RWPE2 (cell line): ENCODE measurements at regions not wholly inside any gene's neighbourhood (a gene's known extent, or its start where the extent isn't known, plus 50 kb on each side); places are given as distances from the start of the nearest gene placed in this dataset.

Experiments used
- ATAC-seq: fragments of 200-7000 bp; cut with Tn5 transposase; 3 replicates; pipeline ENCODE4 v1.9.1; 2021; ENCODE audit warnings: low read depth
- DNase-seq: peaks from one replicate; pipeline ENCODE4 v3.0.0-alpha.2; 2020; ENCODE audit warnings: low spot score
- H3K27ac ChIP-seq: fragments of 450-650 bp; 2 replicates; pipeline ENCODE4 v1.5.1; 2017; ENCODE audit warnings: mild to moderate bottlenecking; ENCODE audit not compliant: poor library complexity, severe bottlenecking
- H3K27me3 ChIP-seq: fragments of 250-450 bp; sonication (Bioruptor Pico); 2 replicates; pipeline ENCODE4 v1.5.1; 2021; ENCODE audit warnings: mild to moderate bottlenecking, moderate library complexity; ENCODE audit not compliant: insufficient read depth, poor library complexity, severe bottlenecking
- H3K36me3 ChIP-seq: fragments of 250-450 bp; sonication (Bioruptor Pico); 2 replicates; pipeline ENCODE4 v1.5.1; 2020; ENCODE audit warnings: low read depth, mild to moderate bottlenecking, moderate library complexity
- H3K4me1 ChIP-seq: fragments of 250-450 bp; sonication (Bioruptor Pico); 2 replicates; pipeline ENCODE4 v1.5.1; 2021; ENCODE audit warnings: mild to moderate bottlenecking, moderate library complexity; ENCODE audit not compliant: insufficient read depth, poor library complexity, severe bottlenecking
- H3K4me3 ChIP-seq: fragments of 250-450 bp; sonication (Bioruptor Pico); 2 replicates; pipeline ENCODE4 v1.5.1; 2021; ENCODE audit warnings: mild to moderate bottlenecking, moderate library complexity; ENCODE audit not compliant: severe bottlenecking
- H3K9me3 ChIP-seq: fragments of 250-450 bp; sonication (Bioruptor Pico); 2 replicates; pipeline ENCODE4 v1.5.1; 2021; ENCODE audit warnings: mild to moderate bottlenecking, moderate library complexity; ENCODE audit not compliant: severe bottlenecking
- CTCF ChIP-seq: fragments of 450-650 bp; IDR thresholded peaks from one replicate; pipeline ENCODE4 v1.5.1; 2017; ENCODE audit warnings: mild to moderate bottlenecking, moderate library complexity; ENCODE audit not compliant: poor library complexity, severe bottlenecking

GRCh38 chr12:25695574-25695973 lies 142.5 kb upstream of the LMNTD1 start:
- Histone ChIP-seq H3K4me3 (no peak overlapping the region), H3K4me1 (peaks cover 2% of the 10 kb centered on the region), H3K27ac (no peak overlapping the region), H3K27me3 (no peaks in the 10 kb centered on the region), H3K36me3 (no peaks in the 10 kb centered on the region), H3K9me3 (no peaks in the 10 kb centered on the region)
- DNase-seq: no peak
- no peak for TF ChIP-seq CTCF
- ATAC-seq: no peak

GRCh38 chr12:25698772-25699171 lies 145.7 kb upstream of the LMNTD1 start:
- DNase-seq: no peak
- H3K27ac ChIP-seq: no peak overlapping the region
- H3K27me3 ChIP-seq: no peaks in the 10 kb centered on the region
- H3K36me3 ChIP-seq: no peaks in the 10 kb centered on the region
- ATAC-seq: no peak
- H3K4me3 ChIP-seq: no peak overlapping the region
- peaks cover 2% of the 10 kb centered on the region for H3K4me1 ChIP-seq
- no peaks in the 10 kb centered on the region for H3K9me3 ChIP-seq
- no peak for TF ChIP-seq CTCF

- Histone ChIP-seq H3K4me1 (peaks cover 2% of the 10 kb centered on the region), H3K4me3 (no peak overlapping the region), H3K36me3 (no peaks in the 10 kb centered on the region), H3K27me3 (no peaks in the 10 kb centered on the region), H3K27ac (no peak overlapping the region), H3K9me3 (no peaks in the 10 kb centered on the region)
- DNase-seq (no peak), ATAC-seq (no peak)
- no peak for TF ChIP-seq CTCF
Measured at GRCh38 chr12:25699454-25699853, 146.4 kb upstream of the LMNTD1 start.

GRCh38 chr12:25701290-25701689 lies 148.2 kb upstream of the LMNTD1 start:
- no peak overlapping the region for H3K4me3 ChIP-seq
- DNase-seq (no peak), ATAC-seq (no peak)
- TF ChIP-seq CTCF: no peak
- no peaks in the 10 kb centered on the region for H3K36me3 ChIP-seq
- no peaks in the 10 kb centered on the region for H3K27me3 ChIP-seq
- H3K4me1 ChIP-seq: peaks cover 2% of the 10 kb centered on the region
- H3K27ac ChIP-seq: no peak overlapping the region
- H3K9me3 ChIP-seq: no peaks in the 10 kb centered on the region

- DNase-seq: no peak
- Histone ChIP-seq H3K27ac (no peak overlapping the region), H3K4me3 (no peak overlapping the region), H3K27me3 (no peaks in the 10 kb centered on the region), H3K9me3 (no peaks in the 10 kb centered on the region), H3K4me1 (peaks cover 2% of the 10 kb centered on the region), H3K36me3 (no peaks in the 10 kb centered on the region)
- no peak for TF ChIP-seq CTCF
- ATAC-seq: no peak
Measured at GRCh38 chr12:25702553-25702952, 149.5 kb upstream of the LMNTD1 start.
